Natural killer cell (primary cell): ENCODE measurements at regions not wholly inside any gene's neighbourhood (a gene's known extent, or its start where the extent isn't known, plus 50 kb on each side); places are given as distances from the start of the nearest gene placed in this dataset.

Source experiments
- ATAC-seq, 3 donors: fragments of 150-1000 bp in 2 of 3; fragments of 200-7000 bp in 1 of 3; cut with Tn5 transposase; 1 replicate in 1 of 3; 2 replicates in 2 of 3; pipeline ENCODE4 v1.10.0; 2021; ENCODE audit warnings: mild to moderate bottlenecking in 2 of 3, moderate library complexity in 2 of 3
- DNase-seq, 2 donors: peaks; one replicate each; pipeline versions ENCODE4 v3.0.0 to v3.0.0-alpha.2; 2013 to 2021; ENCODE audit warnings: mixed read lengths in 1 of 2
- H3K27ac ChIP-seq: one replicate; pipeline ENCODE4 v1.5.1; 2013; ENCODE audit warnings: mild to moderate bottlenecking, low read length
- H3K27me3 ChIP-seq: one replicate; pipeline ENCODE4 v1.6.1; 2013; ENCODE audit warnings: low read length; ENCODE audit not compliant: control insufficient read depth, insufficient read depth
- H3K36me3 ChIP-seq: one replicate; pipeline ENCODE4 v1.6.1; 2013; ENCODE audit warnings: low read length; ENCODE audit not compliant: control insufficient read depth, insufficient read depth
- H3K4me1 ChIP-seq: one replicate; pipeline ENCODE4 v1.6.1; 2013; ENCODE audit warnings: low read length; ENCODE audit not compliant: control insufficient read depth, insufficient read depth
- H3K4me3 ChIP-seq: one replicate; pipeline ENCODE4 v1.5.1; 2013; ENCODE audit warnings: low read length
- H3K9me3 ChIP-seq: one replicate; pipeline ENCODE4 v1.6.1; 2013; ENCODE audit warnings: low read length; ENCODE audit not compliant: control insufficient read depth, insufficient read depth
- H3K27ac Mint-ChIP-seq, 2 donors: one replicate each; pipeline ENCODE4 v1.8.0; 2022; ENCODE audit warnings: mild to moderate bottlenecking in 2 of 2, mixed read lengths in 2 of 2, moderate library complexity in 1 of 2
- H3K27me3 Mint-ChIP-seq, 2 donors: one replicate each; pipeline ENCODE4 v1.8.0; 2022; ENCODE audit warnings: low read depth in 2 of 2, mixed read lengths in 2 of 2
- H3K36me3 Mint-ChIP-seq: one replicate; pipeline ENCODE4 v1.8.0; 2022; ENCODE audit warnings: mixed read lengths
- H3K4me1 Mint-ChIP-seq, 2 donors: one replicate each; pipeline ENCODE4 v1.8.0; 2022; ENCODE audit warnings: mixed read lengths in 2 of 2
- H3K4me3 Mint-ChIP-seq: one replicate; pipeline ENCODE4 v1.8.0; 2022; ENCODE audit warnings: mild to moderate bottlenecking, moderate library complexity, mixed read lengths
- H3K9me3 Mint-ChIP-seq, 2 donors: one replicate each; pipeline ENCODE4 v1.8.0; 2022; ENCODE audit warnings: mixed read lengths in 2 of 2
- WGBS: methylation state at CpG from one replicate; pipeline ENCODE4 v1.1.7; 2013; ENCODE audit warnings: missing lambda C conversion rate; ENCODE audit not compliant: insufficient coverage; 5-methylcytosine and 5-hydroxymethylcytosine counted together
- intact Hi-C: fragments of 100-400 bp; cut with micrococcal nuclease; formaldehyde crosslinking; loops from one replicate; pipeline ENCODE4 v1.14.2; 2022
- TF ChIP-seq, protein P1 (sequence below): fragments of 200-600 bp; IDR thresholded peaks from one replicate; pipeline ENCODE4 v1.8.0; 2022; ENCODE audit warnings: antibody characterized with exemption

DNA sequence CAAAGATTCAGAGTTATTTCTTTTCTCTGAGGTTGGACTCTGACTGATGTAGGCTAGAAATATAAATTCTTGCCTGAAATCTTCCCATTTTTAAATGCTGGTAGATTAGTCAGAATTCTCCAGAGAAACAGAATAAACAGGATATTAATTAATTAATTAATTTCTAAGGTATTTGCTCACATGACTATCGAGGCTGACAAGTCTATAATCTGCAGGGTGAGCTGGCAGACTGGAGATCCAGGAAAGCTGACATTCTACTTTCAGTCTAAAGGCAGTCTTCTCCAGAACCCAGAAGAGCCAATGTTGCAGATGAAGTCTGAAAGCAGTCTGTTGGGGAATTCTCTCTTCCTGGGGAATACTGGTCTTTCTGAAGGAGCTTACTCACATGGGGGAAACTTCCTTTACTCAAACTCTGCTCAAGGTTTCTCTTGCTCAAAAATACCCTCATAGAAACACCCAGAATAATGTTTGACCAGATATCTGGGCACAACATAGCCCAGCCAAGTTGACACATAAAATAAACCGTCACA lies 189.7 kb downstream of the KIF20B start:
- Mint-ChIP-seq H3K36me3 (no peaks in the 10 kb centered on the region), H3K27ac (no peak overlapping the region), H3K4me1 (no peaks in the 10 kb centered on the region), H3K4me3 (no peak overlapping the region), H3K27me3 (peaks cover 5 to 7% of the 10 kb centered on the region in 2 donors), H3K9me3 (peaks cover 0 to 2% of the 10 kb centered on the region in 2 donors)
- no peaks in the 10 kb centered on the region for H3K4me1 ChIP-seq
- no peak overlapping the region for H3K27ac ChIP-seq
- WGBS: 94% methylated on average over 2 of the region's 2 CpGs
- H3K4me3 ChIP-seq: no peak overlapping the region
- no peaks in the 10 kb centered on the region for H3K27me3 ChIP-seq
- no peaks in the 10 kb centered on the region for H3K9me3 ChIP-seq
- intact Hi-C loops: no loop called here
- H3K36me3 ChIP-seq: no peaks in the 10 kb centered on the region
- TF ChIP-seq, protein P1, sequence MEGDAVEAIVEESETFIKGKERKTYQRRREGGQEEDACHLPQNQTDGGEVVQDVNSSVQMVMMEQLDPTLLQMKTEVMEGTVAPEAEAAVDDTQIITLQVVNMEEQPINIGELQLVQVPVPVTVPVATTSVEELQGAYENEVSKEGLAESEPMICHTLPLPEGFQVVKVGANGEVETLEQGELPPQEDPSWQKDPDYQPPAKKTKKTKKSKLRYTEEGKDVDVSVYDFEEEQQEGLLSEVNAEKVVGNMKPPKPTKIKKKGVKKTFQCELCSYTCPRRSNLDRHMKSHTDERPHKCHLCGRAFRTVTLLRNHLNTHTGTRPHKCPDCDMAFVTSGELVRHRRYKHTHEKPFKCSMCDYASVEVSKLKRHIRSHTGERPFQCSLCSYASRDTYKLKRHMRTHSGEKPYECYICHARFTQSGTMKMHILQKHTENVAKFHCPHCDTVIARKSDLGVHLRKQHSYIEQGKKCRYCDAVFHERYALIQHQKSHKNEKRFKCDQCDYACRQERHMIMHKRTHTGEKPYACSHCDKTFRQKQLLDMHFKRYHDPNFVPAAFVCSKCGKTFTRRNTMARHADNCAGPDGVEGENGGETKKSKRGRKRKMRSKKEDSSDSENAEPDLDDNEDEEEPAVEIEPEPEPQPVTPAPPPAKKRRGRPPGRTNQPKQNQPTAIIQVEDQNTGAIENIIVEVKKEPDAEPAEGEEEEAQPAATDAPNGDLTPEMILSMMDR: no peak
- no peak for ATAC-seq
- DNase-seq: no peak

DNA sequence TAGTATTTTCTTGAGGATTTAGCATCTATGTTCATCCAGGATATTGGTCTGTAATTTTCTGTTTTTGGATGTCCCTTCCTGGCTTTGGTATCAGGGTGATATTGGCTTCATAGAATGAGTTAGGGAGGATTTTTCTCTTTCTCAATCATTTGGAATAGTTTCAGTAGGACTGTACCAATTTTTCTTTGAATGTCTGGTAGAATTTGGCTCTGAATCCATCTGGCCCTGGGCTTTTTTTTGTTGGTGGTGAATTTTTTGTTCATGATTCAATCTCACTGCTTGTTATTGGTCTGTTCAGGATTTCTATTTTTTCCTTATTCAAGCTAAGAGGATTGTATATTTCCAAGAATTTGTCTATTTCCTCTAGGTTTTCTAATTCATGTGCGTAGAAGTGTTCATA lies 192.7 kb downstream of the KIF20B start:
- no peak overlapping the region for H3K27ac Mint-ChIP-seq
- H3K4me3 Mint-ChIP-seq: no peak overlapping the region
- H3K4me3 ChIP-seq: no peak overlapping the region
- DNase-seq: no peak
- H3K9me3 Mint-ChIP-seq: peaks cover 2 to 3% of the 10 kb centered on the region in 2 donors
- intact Hi-C loops: no loop called here
- TF ChIP-seq, protein P1: no peak
- H3K27me3 Mint-ChIP-seq: peaks cover 7 to 11% of the 10 kb centered on the region in 2 donors
- no peaks in the 10 kb centered on the region for H3K36me3 ChIP-seq
- no peaks in the 10 kb centered on the region for H3K36me3 Mint-ChIP-seq
- no peaks in the 10 kb centered on the region for H3K27me3 ChIP-seq
- H3K27ac ChIP-seq: no peak overlapping the region
- ATAC-seq: no peak
- no CpG with 5 or more reads among the region's 1 CpG for WGBS
- no peaks in the 10 kb centered on the region for H3K9me3 ChIP-seq
- no peaks in the 10 kb centered on the region for H3K4me1 Mint-ChIP-seq
- H3K4me1 ChIP-seq: no peaks in the 10 kb centered on the region

DNA sequence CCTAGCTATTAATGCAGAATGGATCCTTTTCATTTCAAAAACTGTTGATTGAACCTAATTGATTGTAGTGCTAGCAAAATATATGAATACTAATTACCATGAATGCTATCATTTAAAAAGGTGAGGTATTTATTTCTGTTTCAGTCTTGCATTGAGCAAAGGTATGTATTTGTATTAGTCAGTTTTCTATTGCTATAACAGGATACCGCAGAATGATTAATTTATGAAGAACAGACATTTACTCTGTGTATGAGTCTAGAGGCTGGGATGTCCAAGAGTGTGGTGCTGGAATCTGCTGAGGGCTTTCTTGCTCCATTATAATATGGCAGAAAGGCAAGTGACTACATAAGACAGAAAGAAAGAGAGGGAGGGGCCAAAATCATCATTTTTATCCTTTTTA lies 199.2 kb downstream of the KIF20B start:
- no peak overlapping the region for H3K27ac ChIP-seq
- no peak for ATAC-seq
- DNase-seq: no peak
- TF ChIP-seq, protein P1: no peak
- peaks cover 2 to 3% of the 10 kb centered on the region in 2 donors for H3K9me3 Mint-ChIP-seq
- no peak overlapping the region for H3K4me3 Mint-ChIP-seq
- no peak overlapping the region for H3K27ac Mint-ChIP-seq
- H3K36me3 ChIP-seq: no peaks in the 10 kb centered on the region
- 84% methylated on average over 1 of the region's 1 CpG for WGBS
- H3K27me3 ChIP-seq: no peaks in the 10 kb centered on the region
- H3K36me3 Mint-ChIP-seq: no peaks in the 10 kb centered on the region
- H3K27me3 Mint-ChIP-seq: peaks cover 8 to 17% of the 10 kb centered on the region in 2 donors
- no peaks in the 10 kb centered on the region for H3K4me1 Mint-ChIP-seq
- H3K4me1 ChIP-seq: no peaks in the 10 kb centered on the region
- no peaks in the 10 kb centered on the region for H3K9me3 ChIP-seq
- intact Hi-C loops: no loop called here
- H3K4me3 ChIP-seq: no peak overlapping the region

DNA sequence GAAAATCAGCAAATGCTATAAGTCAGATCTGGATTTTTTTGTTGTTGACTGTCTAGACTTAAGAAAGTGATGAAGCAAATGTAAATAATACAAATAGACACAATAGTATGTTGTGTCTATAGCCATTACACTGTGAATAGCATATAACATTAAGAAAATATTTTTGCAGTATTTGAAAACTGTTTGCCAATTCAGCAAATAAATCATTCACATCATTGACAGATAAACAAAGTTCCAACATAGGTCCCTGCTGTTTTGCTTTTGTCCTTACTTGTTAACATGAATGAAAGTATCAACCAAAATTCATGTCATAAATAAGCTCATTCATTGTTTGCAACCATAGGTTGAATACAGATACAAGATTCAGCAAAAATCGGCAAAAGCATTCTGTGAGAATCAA lies 200.5 kb downstream of the KIF20B start:
- no peak overlapping the region for H3K27ac ChIP-seq
- H3K27me3 ChIP-seq: no peaks in the 10 kb centered on the region
- H3K4me3 ChIP-seq: no peak overlapping the region
- no peaks in the 10 kb centered on the region for H3K9me3 ChIP-seq
- no peak overlapping the region for H3K4me3 Mint-ChIP-seq
- H3K4me1 Mint-ChIP-seq: no peaks in the 10 kb centered on the region
- H3K4me1 ChIP-seq: no peaks in the 10 kb centered on the region
- ATAC-seq (no peak), DNase-seq (no peak)
- TF ChIP-seq, protein P1: no peak
- no peaks in the 10 kb centered on the region for H3K36me3 Mint-ChIP-seq
- WGBS: no CpG with 5 or more reads among the region's 1 CpG
- H3K27me3 Mint-ChIP-seq: peaks cover 5 to 8% of the 10 kb centered on the region in 2 donors
- peaks cover 0 to 2% of the 10 kb centered on the region in 2 donors for H3K9me3 Mint-ChIP-seq
- intact Hi-C loops: no loop called here
- H3K27ac Mint-ChIP-seq: no peak overlapping the region
- no peaks in the 10 kb centered on the region for H3K36me3 ChIP-seq
